ENCODE measurements at regions not wholly inside any gene's neighbourhood (a gene's known extent, or its start where the extent isn't known, plus 50 kb on each side); places are given as distances from the start of the nearest gene placed in this dataset.

DNA sequence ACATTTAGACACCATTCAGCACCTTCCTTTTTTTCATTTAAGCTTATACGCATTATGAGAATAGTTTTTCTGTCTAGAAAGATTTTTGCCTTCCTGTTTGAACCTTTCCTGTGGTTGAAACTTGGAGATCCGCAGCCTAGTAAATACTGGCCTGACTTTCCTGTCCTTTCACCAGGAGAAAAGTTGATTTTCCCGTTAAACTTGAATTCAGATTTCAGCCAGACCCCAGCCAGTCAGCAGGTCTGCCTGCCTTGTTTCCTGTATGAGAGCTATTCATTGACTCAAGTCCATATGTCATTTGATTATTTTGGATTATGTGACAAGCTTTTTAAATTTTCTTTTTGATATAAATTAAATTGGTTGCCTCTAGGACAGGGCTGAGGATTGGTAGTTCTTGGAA lies 71.5 kb downstream of the EVX1 start:
- no peak overlapping the region for H2AFZ ChIP-seq (ENCODE audit: low read depth)
- H3K79me2 ChIP-seq (ENCODE audit: insufficient read depth) = no peaks in the 10 kb centered on the region
- CTCF ChIA-PET = interaction anchor here (0.6 to 2.1 kb wide), 3 partner anchors 103 to 232 kb away, joined by 3 to 7 read pairs (median 5); no protein-coding TSS in a partner anchor

GRCh38 chr7:27315066-27315465 lies 72.5 kb downstream of the EVX1 start:
- 26% methylated on average over 5 of the region's 5 CpGs for WGBS (ENCODE audit: low lambda C conversion rate)
- Histone ChIP-seq H3K9me2 (no peaks in the 10 kb centered on the region), H3K9me3 (0 out of 2 replicates have a peak, but pooled peaks cover 6% of the 10 kb centered on the region), H3F3A (replicated peaks; ENCODE audit: insufficient read depth) (no peaks in the 10 kb centered on the region), H3K79me2 (ENCODE audit: insufficient read depth) (no peaks in the 10 kb centered on the region), H3K4me3 (ENCODE audit: low read depth in 2 of 2, low read length in 1 of 2) (no peak overlapping the region), H3K4me2 (no peak overlapping the region), H2AFZ (ENCODE audit: low read depth) (no peak overlapping the region), H3K36me3 (replicated peaks in 1 of 2; ENCODE audit: control insufficient read depth in 1 of 2, insufficient read depth in 2 of 2, low read length in 1 of 2) (no peaks in the 10 kb centered on the region), H4K20me1 (ENCODE audit: insufficient read depth) (no peaks in the 10 kb centered on the region), H3K27me3 (ENCODE audit: insufficient read depth) (peaks cover 15% of the 10 kb centered on the region; the same call in 1 of the 2 replicates), H3K9ac (no peak overlapping the region), H3K27ac (ENCODE audit: low read depth in 2 of 2, low read length in 1 of 2) (no peak overlapping the region), H3K4me1 (ENCODE audit: control insufficient read depth in 1 of 2, insufficient read depth in 2 of 2, low read depth in 1 of 2, low read length in 1 of 2) (no peaks in the 10 kb centered on the region)
- POLR2A ChIA-PET = no interaction called here
- no peak for DNase-seq
- CTCF ChIA-PET = interaction anchor here (1.1 to 2.1 kb wide), 4 partner anchors 12 to 136 kb away, joined by 3 to 7 read pairs (median 4); no protein-coding TSS in a partner anchor
- TF ChIP-seq, protein P1, sequence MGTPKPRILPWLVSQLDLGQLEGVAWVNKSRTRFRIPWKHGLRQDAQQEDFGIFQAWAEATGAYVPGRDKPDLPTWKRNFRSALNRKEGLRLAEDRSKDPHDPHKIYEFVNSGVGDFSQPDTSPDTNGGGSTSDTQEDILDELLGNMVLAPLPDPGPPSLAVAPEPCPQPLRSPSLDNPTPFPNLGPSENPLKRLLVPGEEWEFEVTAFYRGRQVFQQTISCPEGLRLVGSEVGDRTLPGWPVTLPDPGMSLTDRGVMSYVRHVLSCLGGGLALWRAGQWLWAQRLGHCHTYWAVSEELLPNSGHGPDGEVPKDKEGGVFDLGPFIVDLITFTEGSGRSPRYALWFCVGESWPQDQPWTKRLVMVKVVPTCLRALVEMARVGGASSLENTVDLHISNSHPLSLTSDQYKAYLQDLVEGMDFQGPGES (IDR thresholded peaks at IDR 0.05; ENCODE audit: low read depth, low read length) = no peak
- TF ChIP-seq POLR2AphosphoS5 (IDR thresholded peaks at IDR 0.05; ENCODE audit: low read depth, low read length) (no peak), JUND (IDR thresholded peaks at IDR 0.05) (no peak), FOXM1 (IDR thresholded peaks at IDR 0.05; ENCODE audit: low read depth) (no peak), USF1 (IDR thresholded peaks at IDR 0.05; ENCODE audit: borderline replicate concordance, low read depth) (no peak), SIN3A (IDR thresholded peaks at IDR 0.05; ENCODE audit: borderline replicate concordance, low read depth, low read length) (no peak)
- TF ChIP-seq, protein P2, sequence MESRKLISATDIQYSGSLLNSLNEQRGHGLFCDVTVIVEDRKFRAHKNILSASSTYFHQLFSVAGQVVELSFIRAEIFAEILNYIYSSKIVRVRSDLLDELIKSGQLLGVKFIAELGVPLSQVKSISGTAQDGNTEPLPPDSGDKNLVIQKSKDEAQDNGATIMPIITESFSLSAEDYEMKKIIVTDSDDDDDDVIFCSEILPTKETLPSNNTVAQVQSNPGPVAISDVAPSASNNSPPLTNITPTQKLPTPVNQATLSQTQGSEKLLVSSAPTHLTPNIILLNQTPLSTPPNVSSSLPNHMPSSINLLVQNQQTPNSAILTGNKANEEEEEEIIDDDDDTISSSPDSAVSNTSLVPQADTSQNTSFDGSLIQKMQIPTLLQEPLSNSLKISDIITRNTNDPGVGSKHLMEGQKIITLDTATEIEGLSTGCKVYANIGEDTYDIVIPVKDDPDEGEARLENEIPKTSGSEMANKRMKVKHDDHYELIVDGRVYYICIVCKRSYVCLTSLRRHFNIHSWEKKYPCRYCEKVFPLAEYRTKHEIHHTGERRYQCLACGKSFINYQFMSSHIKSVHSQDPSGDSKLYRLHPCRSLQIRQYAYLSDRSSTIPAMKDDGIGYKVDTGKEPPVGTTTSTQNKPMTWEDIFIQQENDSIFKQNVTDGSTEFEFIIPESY (IDR thresholded peaks at IDR 0.05; ENCODE audit: borderline replicate concordance, low read depth) = no peak

More for the DNA sequence above, 71.5 kb downstream of the EVX1 start:
- no peak overlapping the region for H3K4me2 ChIP-seq
- H3K4me3 ChIP-seq (ENCODE audit: low read depth in 2 of 2, low read length in 1 of 2) = no peak overlapping the region
- no peaks in the 10 kb centered on the region for H3K36me3 ChIP-seq (replicated peaks in 1 of 2; ENCODE audit: control insufficient read depth in 1 of 2, insufficient read depth in 2 of 2, low read length in 1 of 2)
- no peaks in the 10 kb centered on the region for H3K9me2 ChIP-seq
- H3K9me3 ChIP-seq = 0 out of 2 replicates have a peak, but pooled peaks cover 6% of the 10 kb centered on the region
- WGBS (ENCODE audit: low lambda C conversion rate) = 9% methylated on average over 3 of the region's 3 CpGs
- H4K20me1 ChIP-seq (ENCODE audit: insufficient read depth) = no peaks in the 10 kb centered on the region
- no peak for DNase-seq
- no peaks in the 10 kb centered on the region for H3K4me1 ChIP-seq (ENCODE audit: control insufficient read depth in 1 of 2, insufficient read depth in 2 of 2, low read depth in 1 of 2, low read length in 1 of 2)
- H3K27ac ChIP-seq (ENCODE audit: low read depth in 2 of 2, low read length in 1 of 2) = no peak overlapping the region
- POLR2A ChIA-PET = no interaction called here
- TF ChIP-seq, protein P2 (IDR thresholded peaks at IDR 0.05; ENCODE audit: borderline replicate concordance, low read depth) = no peak
- TF ChIP-seq RCOR1 (IDR thresholded peaks at IDR 0.05; ENCODE audit: low read length) (no peak), USF2 (IDR thresholded peaks at IDR 0.05; ENCODE audit: borderline replicate concordance, low read depth, low read length) (no peak), POLR2AphosphoS5 (IDR thresholded peaks at IDR 0.05; ENCODE audit: low read depth, low read length) (no peak), FOSL2 (IDR thresholded peaks at IDR 0.05; ENCODE audit: borderline replicate concordance, low read depth) (no peak), FOXJ3 (CRISPR knock-in tag; IDR thresholded peaks at IDR 0.05) (no peak), NFIC (IDR thresholded peaks at IDR 0.05; ENCODE audit: borderline replicate concordance) (no peak), SMC3 (IDR thresholded peaks at IDR 0.05; ENCODE audit: low read depth, low read length) (no peak)
- TF ChIP-seq, protein P1 (IDR thresholded peaks at IDR 0.05; ENCODE audit: low read depth, low read length) = no peak
- peaks cover 15% of the 10 kb centered on the region; the same call in 1 of the 2 replicates for H3K27me3 ChIP-seq (ENCODE audit: insufficient read depth)
- H3K9ac ChIP-seq = no peak overlapping the region
- H3F3A ChIP-seq (replicated peaks; ENCODE audit: insufficient read depth) = no peaks in the 10 kb centered on the region

All from SK-N-SH (cell line).